Medulla oblongata (tissue), 1 donor: ENCODE measurements at regions not wholly inside any gene's neighbourhood (a gene's known extent, or its start where the extent isn't known, plus 50 kb on each side); places are given as distances from the start of the nearest gene placed in this dataset.
"Not testable (repeated sequence)": the region's sequence is repeated elsewhere in the genome, so short reads cannot be mapped to it uniquely, and the experiment has no call there.

Experiments
- DNase-seq: peaks from one replicate; pipeline ENCODE4 v3.0.0-alpha.2; 2015; ENCODE audit errors: extremely low spot score

DNA sequence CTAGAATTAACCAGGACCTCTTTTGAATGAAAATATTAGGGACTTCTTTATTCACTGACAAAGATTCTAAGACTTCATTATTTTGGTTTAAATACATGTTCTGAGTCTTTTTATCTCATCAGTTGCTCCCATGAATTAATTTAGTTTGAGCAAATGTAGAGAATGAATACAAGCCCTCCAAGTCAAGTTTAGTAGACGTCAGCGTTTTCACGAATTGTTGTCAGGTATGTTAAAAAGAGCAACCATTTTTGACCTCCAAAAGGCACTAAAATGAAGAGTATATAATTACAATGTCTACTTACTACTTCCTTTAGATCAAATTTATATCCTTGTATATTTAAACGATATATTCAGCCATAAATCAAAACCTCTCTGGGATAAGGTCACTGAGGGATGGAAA lies 809.3 kb upstream of the CDH6 start:
- no peak for DNase-seq

DNA sequence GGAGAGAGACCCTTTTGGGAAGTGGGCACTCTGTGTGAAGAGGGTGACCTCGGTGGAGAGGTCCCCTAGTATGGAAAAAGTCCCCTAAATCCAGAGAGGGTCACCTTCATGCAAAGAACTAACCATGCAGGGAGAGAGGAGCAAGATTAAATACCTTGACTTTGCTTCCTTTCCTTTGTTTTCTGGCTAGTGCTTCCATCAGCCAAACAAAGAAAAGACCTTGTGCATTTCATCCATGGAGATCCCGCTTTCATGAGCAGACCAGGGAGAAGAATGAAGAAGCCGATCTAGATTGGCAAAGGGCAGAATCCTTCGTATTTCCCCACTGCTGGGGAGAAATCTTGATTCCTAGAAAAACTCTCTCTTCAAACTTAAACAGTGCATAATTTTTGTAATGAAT lies 813.3 kb upstream of the CDH6 start:
- DNase-seq: no peak

DNA sequence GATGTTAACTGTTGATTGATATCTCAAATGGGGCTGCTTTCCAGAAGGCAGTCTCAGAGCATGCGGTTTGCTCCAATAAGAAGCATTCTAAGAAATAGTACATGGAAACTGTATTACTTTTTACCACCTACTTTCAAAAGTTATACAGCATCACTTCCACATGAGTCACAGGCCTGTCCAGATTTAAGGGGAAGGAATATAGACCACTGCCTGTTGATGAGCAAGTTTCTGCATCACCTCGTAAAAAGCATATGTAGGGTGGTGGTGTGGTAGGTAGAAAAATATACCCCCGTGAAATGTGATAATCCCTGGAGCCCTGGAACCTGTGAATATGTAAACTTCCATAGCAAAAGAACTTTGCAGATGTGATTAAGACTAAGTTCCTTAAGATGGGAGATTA lies 816.6 kb upstream of the CDH6 start:
- no peak for DNase-seq

DNA sequence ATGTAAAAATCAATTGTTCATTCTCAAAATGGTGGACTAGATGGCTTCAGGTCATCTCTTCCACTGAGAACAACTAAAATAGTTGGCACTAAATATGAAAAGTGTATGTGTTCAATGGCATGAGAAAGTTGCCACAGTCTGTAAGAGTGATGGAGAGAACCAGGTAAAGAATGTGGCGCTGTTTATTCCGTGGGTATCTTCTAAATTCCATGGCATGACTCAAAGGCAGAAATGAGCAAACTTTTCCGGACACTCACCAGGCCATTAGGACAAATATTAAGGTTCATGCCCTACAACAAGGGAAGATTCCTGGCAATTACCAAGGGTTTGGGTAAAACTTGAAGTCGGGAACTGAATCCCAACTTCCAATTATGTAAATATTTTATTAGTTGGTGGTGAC lies 825.4 kb upstream of the CDH6 start:
- DNase-seq: no peak

DNA sequence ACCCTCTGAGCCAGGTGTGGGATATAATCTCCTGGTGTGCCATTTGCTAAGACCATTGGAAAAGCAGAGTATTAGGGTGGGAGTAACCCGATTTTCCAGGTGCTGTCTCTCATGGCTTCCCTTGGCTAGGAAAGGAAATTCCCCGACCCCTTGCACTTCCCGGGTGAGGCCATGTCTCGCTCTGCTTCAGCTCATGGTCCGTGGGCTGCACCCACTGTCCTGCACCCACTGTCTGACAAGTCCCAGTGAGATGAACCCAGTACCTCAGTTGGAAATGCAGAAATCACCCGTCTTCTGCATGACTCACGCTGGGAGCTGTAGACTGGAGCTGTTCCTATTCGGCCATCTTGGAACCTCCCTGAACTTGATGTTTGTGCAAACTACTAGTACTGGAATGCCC lies 828.5 kb upstream of the CDH6 start:
- not testable (repeated sequence) for DNase-seq

DNA sequence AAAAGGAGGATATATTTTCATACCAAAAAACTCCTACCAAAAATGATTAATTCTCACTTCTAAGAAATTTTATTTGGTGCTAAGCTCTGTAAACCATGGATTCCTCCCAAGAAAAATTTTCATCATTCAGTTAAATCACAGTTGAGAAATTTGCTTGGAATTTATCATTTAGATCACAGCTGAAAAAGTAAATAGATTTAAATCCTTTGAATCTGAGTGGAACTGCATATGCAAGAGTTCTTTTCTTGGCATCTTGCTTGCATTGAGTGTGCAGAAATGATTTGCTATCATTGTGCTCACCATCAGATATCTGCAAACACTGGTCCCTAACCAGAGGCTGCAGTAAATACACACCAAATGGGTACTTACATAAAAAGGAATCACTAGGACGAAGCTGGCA lies 836.1 kb upstream of the CDH6 start:
- no peak for DNase-seq

DNA sequence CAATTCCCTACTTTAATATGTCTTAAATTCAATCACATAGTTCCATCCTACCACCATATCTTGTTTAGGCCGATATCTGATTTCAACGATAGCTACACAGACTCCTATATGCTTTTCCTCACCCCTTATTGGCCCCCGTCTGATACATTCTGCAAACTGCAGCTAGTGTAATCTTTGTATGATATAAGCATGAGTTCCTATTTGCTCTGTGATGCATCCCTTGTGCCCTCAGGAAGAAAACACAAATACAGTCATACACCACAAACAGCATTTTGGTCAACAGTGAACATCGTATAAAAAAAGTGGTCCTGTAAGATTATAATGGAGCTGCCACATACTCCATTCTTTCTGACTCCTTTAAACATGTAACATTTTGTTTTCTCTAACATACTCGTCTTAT lies 837.8 kb upstream of the CDH6 start:
- no peak for DNase-seq

DNA sequence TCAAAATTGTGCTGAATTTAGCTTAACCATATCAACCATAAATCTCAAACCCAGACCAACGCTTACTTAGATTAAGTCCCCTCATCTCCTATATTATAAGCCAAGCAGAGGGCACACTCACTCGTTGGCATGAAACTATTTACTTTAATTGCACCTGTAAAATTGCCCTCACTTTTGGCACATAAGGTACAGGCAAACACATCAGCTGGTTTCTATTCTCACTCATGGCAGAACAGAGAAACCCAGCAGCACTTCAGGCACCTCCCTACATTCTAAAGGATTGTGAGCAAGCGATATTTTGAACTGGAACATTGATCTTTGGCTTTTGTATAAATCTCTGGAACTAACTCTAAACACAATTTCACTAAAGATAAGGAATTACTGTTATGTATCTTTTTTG lies 845.6 kb upstream of the CDH6 start:
- DNase-seq: no peak

DNA sequence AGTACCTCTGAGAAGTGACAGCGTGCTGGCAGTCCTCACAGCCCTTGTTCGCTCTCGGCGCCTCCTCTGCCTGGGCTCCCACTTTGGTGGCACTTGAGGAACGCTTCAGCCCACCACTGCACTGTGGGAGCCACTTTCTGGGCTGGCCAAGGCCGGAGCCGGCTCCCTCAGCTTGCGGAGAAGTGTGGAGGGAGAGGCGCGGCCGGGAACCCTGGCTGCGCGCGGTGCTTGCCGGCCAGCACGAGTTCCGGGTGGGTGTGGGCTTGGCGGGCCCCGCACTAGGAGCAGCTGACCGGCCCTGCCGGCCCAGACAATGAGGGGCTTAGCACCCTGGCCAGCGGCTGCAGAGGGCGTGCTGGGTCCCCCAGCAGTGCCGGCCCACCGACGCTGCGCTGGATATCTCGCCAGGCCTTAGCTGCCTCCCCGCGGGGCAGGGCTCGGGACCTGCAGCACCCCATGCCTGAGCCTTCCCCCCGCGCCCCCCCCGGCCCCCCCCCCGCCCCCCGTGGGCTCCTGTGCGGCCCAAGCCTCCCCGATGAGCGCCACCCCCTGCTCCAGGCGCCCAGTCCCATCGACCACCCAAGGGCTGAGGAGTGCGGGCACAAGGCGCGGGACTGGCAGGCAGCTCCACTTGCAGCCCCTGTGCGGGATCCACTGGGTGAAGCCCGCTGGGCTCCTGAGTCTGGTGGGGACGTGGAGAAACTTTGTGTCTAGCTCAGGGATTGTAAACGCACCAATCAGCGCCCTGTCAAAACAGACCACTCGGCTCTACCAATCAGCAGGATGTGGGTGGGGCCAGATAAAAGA lies 847.7 kb upstream of the CDH6 start:
- not testable (repeated sequence) for DNase-seq

DNA sequence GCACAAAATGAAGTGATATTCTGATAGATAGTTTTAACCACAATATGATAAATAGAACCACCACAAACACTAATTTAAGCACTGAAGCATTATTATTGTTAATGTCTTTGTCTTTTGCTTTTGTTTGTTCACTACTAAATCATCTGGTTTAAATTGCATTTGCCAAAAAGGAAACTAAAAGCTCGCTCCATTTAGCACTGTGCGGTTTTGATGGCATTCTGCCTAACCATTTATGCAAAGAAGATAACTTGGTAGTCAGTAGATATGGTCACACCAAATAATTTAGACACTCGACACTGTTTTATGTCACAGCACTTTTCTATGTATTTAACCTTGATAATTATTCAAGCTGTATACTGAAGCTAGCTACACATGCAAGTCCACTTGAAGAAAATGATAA lies 849.8 kb upstream of the CDH6 start:
- no peak for DNase-seq

DNA sequence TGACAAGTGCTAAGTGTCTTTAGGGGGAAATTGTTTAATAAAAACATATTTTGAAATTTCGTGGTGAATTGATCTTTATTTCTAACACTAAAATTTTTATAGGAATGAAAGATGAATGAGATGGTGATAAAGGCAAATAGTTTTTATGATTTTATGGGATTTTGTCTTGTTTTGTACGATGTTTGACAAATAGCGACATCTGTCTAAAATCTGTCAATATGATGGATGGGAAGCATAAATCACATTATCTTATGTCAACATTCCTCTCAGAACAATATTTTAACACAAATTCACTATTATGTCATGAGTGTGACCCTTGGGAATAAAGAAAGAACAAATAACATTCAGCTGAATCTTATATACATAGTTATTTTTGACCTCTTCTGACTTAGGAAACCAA lies 852.0 kb upstream of the CDH6 start:
- DNase-seq: no peak

DNA sequence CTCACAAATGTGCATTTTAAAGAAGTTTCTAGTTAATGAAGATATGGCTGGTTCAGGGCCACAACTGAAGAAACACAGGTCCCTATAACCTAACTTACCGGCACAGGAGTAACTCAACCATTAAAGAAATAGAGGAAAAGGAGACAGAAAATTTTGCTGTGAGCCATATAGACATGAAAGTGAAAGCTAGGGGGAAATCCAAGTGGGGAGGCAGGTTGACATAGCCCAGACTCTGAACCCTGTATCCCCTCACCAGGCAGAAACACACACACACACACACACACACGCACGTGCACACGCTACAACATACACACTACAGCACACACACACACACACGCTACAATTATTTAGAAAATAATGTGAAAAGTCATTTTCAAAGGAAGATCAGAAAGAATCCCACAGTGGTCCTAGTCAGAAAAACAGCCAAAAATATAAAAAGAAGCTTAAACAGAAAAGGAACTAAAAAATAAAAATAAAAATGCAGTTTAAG lies 856.4 kb upstream of the CDH6 start:
- no peak for DNase-seq

DNA sequence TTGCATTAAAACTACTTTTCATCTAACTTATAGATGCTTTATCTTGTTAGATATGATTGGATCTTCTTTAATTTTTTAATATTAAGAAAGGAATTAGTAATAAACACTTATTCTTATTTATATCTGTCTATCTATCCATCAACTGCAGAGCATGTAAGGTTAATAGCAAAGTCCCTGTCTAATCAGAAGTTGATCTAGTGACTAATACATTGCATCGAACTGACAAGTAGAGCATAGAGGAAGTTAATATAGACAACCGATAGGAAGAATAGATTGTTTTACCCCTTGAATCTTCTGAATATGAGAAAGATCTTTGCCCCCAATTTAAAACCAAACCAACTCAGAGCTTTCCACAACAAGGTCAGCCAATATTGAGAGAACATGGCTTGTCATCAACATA lies 862.0 kb upstream of the CDH6 start:
- no peak for DNase-seq

DNA sequence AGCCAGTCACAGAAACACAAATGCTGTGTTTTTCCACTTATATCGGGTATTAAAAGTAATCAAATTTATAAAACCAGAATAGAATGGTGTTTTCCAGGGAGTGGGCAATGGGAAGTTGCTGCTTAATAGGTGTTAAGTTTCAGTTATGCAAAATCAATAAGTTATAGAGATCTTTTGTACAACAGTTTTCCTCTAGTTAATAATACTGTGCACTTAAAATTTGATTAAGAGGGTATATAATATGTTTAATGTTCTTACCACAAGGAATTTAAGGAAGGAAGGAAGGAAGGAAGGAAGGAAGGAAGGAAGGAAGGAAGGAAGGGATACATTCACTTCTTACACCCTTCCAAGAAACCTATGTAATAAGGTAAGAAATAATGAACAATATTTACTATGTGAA lies 867.7 kb upstream of the CDH6 start:
- DNase-seq: no peak

DNA sequence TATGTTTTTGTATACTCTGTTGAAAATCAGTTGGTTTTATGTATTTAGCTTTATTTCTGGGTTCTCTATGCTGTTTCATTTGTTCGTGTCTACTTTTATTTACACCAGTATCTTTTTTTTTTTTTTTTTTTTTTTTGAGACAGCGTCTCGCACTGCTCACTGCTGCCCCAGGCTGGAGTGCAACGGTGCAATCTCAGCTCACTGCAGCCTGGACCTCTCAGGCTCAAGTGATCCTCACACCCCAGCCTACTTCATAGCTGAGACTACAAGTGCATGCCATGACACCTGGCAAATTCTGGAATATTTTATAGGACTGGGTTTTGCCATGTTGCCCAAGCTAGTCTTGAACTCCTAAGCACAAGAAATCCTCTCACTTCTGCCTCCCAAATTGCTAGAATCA lies 869.4 kb upstream of the CDH6 start:
- no peak for DNase-seq

DNA sequence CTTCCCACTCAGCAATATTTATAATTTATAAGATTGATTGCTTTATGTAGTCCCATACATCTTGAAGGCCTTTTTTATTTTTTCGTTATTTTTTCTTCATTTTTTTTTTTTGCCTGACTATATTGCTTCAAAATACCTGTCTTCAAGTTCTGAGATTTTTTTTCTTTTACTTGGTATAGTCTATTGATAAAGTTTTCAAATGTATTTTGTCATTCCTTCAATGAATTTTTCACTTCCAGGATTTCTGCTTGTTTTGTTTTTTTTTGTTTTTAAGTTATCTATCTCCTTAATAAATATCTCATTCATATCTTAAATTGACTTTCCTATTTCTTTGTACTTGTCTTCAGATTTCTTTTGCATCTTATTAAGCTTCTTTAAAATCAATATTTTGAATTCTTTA lies 905.6 kb upstream of the CDH6 start:
- no peak for DNase-seq

DNA sequence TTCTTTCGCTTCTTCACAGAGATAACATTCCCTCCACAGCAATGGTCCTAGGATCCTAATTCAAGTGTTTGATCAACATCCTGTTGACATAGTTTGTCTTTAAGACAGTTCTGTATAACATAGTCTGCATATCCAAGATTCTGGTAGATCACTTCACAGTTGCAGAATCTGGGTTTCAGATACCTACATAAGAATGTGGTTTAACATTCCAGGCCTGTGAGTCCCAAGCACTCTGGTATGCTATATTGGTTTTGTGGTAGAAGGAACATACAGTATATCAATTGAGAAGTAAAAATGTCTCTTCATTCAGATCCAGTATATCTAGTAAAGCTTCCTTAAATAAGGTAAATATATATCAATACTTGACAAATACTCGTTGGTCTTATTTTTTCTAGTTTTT lies 914.2 kb upstream of the CDH6 start:
- no peak for DNase-seq

DNA sequence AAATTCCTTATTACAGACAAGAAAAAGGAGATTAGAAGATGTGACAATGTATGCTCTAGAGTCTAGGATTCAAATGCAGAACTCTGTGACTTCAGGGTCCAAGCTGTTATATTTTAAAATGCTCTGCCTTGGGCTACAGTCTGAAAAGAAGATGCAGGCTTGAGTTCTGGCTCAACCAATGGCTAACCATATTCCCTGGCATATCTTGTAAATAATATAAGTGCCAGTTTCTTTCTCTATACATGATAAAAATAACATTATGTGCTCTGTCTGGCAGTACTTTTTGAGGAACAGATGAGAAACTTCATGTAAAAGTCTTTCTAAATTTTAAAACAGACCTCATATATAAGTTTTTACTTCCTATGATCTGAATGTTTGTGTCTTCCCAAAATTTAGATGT lies 926.5 kb upstream of the CDH6 start:
- DNase-seq: no peak

DNA sequence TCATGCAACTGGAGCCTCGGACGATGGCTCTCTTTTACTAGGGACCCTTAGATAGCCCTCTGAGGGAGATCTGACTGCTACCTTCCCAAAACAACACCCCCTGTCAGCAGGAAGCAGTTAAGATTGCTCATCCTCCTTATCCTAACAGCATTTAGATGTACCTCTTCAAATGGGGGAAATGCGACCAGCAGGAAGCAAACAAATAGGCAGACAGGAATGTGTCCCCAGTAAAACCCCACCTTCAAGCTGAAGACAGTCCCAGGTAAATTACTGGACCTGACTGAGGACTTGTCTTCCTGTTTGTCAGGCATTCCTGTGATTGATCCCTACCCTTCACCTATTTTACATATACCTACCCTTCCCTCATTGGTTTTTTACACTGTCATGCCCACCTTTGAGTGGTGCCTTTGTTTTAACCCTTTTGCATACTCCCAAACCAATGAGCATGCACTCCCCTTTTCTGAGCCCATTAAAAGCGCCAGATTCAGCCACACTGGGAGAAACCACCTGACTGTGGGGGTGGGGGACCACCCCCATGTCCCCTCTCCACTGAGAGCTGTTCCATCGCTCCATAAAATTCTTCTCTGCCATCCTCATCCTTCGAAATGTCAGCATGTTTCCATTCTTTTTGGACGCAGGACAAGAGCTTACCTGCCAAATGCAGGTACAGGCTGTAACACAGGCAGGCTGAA lies 954.0 kb upstream of the CDH6 start:
- no peak for DNase-seq

DNA sequence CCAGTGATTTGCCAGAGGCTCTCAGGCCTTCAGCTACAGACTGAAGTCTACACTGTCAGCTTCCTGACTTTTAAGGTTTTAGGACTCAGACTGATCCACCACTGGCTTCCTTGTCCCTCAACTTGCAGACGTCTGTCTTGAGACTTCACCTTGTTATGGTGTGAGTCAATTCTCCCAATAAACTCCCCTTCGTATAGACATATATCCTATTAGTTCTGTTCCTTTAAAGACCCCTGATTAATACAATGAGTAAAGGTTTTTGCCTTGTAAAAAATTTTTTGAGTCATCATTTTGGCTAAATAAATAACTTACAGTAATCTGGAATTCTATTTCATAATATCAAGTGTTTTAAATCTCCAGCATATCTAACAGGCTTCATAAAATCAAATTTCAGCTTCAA lies 956.3 kb upstream of the CDH6 start:
- no peak for DNase-seq

DNA sequence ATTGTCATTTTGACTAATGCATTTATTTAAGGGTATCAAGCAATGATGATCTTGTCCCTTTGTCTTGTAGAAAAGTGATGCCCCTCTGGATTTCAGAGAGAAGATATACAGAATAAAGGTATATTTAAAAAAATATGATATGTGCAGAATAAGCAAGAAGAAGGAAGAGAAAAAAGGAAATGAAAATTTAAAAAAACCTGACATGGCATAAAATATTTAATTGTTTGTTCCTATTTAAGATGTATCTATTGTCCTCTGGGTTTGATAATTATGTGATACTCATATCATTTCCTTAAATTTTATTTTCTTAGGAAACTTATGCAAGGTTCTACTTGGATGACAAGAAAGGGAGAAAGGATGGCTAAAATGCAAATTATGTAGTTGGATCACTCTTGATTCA lies 983.7 kb upstream of the CDH6 start:
- no peak for DNase-seq

DNA sequence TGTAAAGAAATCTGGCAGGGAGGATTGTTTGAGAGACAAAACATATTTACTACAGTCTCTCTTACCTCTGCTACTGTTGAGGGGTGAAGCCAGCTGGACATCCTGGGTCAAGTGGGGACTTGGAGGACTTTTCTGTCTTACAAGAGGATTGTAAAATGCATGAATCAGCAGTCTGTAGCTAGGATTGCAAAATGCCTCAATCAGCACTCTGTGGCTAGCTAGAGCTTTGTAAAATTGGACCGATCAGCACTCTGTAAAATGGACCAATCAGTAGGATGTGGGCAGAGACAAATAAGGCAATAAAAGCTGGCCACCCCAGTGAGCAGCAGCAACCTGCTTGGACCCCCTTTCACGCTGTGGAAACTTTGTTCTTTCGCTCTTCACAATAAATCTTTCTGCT lies 995.8 kb upstream of the CDH6 start:
- DNase-seq: no peak

DNA sequence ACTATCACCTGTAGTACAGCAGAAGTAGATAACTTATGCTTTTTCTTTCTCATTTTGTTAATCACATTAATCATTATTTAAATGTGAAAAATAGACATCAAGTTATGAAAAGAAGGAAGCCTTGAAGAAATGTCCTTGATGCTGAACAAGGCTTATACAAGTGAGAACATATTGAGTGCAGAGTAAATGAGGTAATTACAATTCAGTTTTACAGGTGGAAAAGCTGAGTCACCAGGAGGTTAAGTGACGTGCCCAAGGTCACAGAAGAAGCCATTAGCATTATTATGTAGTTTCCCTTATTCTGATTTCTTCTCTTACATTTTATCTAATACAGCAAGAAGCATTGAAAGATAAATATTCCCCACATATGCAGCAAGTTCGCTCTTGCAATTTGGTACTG lies 998.5 kb upstream of the CDH6 start:
- no peak for DNase-seq

DNA sequence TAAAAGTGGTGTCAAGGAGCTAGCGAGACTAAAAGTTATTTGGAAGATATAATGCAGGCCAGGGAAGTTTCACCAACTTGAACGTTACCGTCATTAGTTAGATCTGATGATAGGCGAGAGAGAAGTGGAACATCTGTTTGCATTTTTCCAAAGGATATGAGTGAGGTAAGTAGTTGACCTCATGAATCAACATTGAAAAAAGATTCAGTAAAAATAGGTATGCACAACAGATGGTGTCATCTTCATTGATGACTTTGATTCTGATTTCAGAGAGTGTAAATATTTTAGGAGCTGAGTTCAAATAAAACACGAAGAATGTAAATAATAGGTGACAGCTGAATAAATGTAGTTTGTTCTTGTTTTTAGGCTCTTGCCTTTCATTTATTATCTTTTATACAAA lies 998.9 kb upstream of the CDH6 start:
- DNase-seq: no peak
